Sciatic nerve (tissue), 2 donors: ENCODE measurements at regions not wholly inside any gene's neighbourhood (a gene's known extent, or its start where the extent isn't known, plus 50 kb on each side); places are given as distances from the start of the nearest gene placed in this dataset.
A peak's percentile ranks its signal among the peaks of the same experiment; 100 is the strongest.

ENCODE experiments used
- ATAC-seq: fragments of 200-7000 bp; cut with Tn5 transposase; one replicate; pipeline ENCODE4 v1.9.1; 2020; ENCODE audit warnings: mild to moderate bottlenecking, moderate library complexity
- DNase-seq: peaks from one replicate; pipeline ENCODE4 v3.0.0-alpha.2; 2020; ENCODE audit warnings: low spot score
- intact Hi-C: fragments of 100-400 bp; cut with DNase I; formaldehyde crosslinking; loops from one replicate; pipeline ENCODE4 v1.14.2; 2022
- donor health status: DM: no; HTN: no; CAD: no.
- donor health status: DM: no; HTN: no; CAD: no.

GRCh38 chr15:63453186-63453905, 51.0 kb upstream of the USP3 start:
- DNase-seq, result peak; percentile 23
- intact Hi-C loops, result no loop called here
- no peak for ATAC-seq

DNA sequence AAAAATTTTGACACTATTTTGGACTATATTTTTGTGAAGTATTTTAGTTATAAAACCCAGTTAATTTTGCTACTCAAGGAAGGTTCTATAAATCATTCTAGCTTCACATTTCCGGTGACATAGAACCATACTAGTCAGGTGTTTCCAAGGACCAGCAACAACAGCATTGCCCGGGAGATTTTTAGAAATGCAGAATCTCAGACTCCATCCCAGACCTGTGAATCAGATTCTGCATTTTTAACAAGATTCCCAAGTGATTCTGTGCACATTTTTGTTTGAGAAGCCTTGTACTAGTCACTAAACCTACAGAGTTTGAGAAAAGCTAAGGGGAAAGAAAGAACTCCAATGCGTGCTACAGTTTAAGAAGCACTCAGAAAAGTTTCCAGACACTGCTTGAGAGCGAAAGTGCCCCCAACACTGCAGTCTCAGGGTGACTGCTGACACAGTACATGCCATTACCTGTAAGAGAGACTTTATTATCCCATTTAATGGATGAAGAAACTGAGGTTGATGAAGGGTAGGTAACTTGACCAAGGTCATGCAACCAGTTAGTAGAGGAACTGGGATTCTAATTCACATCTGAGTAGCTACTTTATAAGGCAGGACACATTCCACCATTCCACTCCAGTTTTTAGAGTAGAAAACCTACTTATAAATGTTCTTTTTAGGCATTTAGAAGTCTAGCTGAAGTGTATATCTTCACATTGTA, 49.7 kb upstream of the USP3 start:
- ATAC-seq, result no peak
- DNase-seq, result no peak
- intact Hi-C loops, result no loop called here
